ENCODE measurements at regions not wholly inside any gene's neighbourhood (a gene's known extent, or its start where the extent isn't known, plus 50 kb on each side); places are given as distances from the start of the nearest gene placed in this dataset.
A peak's percentile ranks its signal among the peaks of the same experiment; 100 is the strongest.

DNA sequence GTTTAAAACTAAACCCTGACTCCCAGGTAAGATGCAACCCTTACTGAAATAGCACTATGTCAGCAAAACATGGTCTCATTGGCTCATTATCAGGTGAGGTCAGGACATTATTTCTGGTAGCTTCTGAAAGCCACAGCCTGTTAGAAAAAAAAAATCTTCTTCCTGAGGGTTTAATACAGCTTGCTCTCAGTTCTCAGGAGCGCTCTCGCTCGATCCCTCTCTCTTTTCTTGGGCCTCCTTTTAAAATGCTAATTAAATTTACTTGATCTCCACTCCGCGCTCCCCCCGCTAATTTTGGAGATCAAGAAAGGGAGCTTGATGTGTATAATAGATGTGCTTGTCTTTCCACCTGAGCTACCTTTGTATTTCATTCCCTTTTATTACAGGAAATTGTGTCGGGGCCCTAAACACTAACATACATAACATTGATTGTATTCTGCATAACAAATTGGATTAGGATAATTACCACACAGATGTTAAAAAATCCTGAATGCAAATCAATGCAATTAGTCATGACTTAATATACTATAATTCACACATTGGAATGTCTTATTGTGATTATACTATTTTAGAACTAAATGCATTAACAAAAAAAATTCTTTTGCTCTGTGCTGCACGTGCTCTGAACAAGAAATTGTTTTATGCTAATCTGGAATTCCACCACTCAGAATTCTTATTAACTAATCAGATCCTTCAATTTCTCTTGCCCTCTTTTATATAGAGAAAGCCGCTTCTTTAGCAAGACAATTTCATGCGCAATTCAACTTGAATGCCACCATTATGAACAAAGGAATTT is 101.6 kb upstream of the TEX13D start:
- H3K9me1 ChIP-seq (ENCODE audit: insufficient read depth, low read length), result no peaks in the 10 kb centered on the region
- H2BK20ac ChIP-seq (ENCODE audit: low read depth, low read length), result no peak overlapping the region
- H3K4me3 ChIP-seq (ENCODE audit: insufficient read depth, low read depth, low read length), result no peak overlapping the region
- H2AK9ac ChIP-seq (replicated peaks; ENCODE audit: low read depth, low read length, poor library complexity), result no peak overlapping the region
- H2BK15ac ChIP-seq (ENCODE audit: low read depth, low read length), result no peak overlapping the region
- ATAC-seq (ENCODE audit: low read depth) (no peak), DNase-seq (no peak)
- H3K9me3 ChIP-seq (ENCODE audit: control insufficient read depth, insufficient read depth, low read length), result no peaks in the 10 kb centered on the region
- H3K36me3 ChIP-seq (ENCODE audit: control insufficient read depth, insufficient read depth, low read length), result no peaks in the 10 kb centered on the region
- H3K4me1 ChIP-seq (ENCODE audit: control insufficient read depth, insufficient read depth, low read length), result no peaks in the 10 kb centered on the region
- no peak overlapping the region for H4K5ac ChIP-seq (ENCODE audit: low read depth, low read length)
- WGBS, 2 experiments (ENCODE audit: extremely low coverage in 2 of 2, insufficient read length in 1 of 2), result no CpG with 5 or more reads among the region's 10 CpGs
- BruUV-seq (replicated peaks), result no TSS peak
- H3K9ac ChIP-seq (ENCODE audit: low read depth, low read length), result no peak overlapping the region
- H4K20me1 ChIP-seq (ENCODE audit: insufficient read depth, low read length), result no peaks in the 10 kb centered on the region
- H2BK120ac ChIP-seq (ENCODE audit: low read depth, low read length), result no peak overlapping the region
- H4K91ac ChIP-seq (ENCODE audit: insufficient read depth, low read depth, low read length), result no peak overlapping the region
- H3K23ac ChIP-seq (ENCODE audit: low read depth, low read length), result no peak overlapping the region
- TF ChIP-seq MXI1 (IDR thresholded peaks at IDR 0.05; ENCODE audit: borderline replicate concordance, low read depth, low read length), result no peak
- TF ChIP-seq MAFK (IDR thresholded peaks at IDR 0.05; ENCODE audit: low read depth, low read length), result peak; percentile 70
- H2AFZ ChIP-seq (replicated peaks; ENCODE audit: low read length, poor library complexity), result no peak overlapping the region
- POLR2A ChIA-PET (ENCODE audit: unreplicated experiment), result no interaction called here
- H2AK5ac ChIP-seq (ENCODE audit: low read depth, low read length), result no peak overlapping the region
- no peak overlapping the region for H3K14ac ChIP-seq (replicated peaks; ENCODE audit: low read depth, low read length)
- H3K27me3 ChIP-seq (ENCODE audit: control insufficient read depth, insufficient read depth, low read length), result no peaks in the 10 kb centered on the region
- in situ Hi-C loops (cut with MboI; ENCODE audit: low sequenced_read_pairs) (no loop called here), dilution Hi-C loops (cut with HindIII; ENCODE audit: low sequenced_read_pairs, unreplicated experiment) (no loop called here), intact Hi-C loops (cut with micrococcal nuclease) (no loop called here)
- H4K8ac ChIP-seq (ENCODE audit: low read depth in 2 of 2, low read length in 2 of 2), result no peak overlapping the region
- H3K4ac ChIP-seq (ENCODE audit: low read depth, low read length), result no peak overlapping the region
- CTCF ChIA-PET, result no interaction called here
- H3K18ac ChIP-seq (ENCODE audit: low read depth, low read length), result no peak overlapping the region
- no peak overlapping the region for H2BK5ac ChIP-seq (ENCODE audit: low read depth, low read length, poor library complexity, severe bottlenecking)
- H3K56ac ChIP-seq (ENCODE audit: extremely low read depth, insufficient read depth, low read length), result no peak overlapping the region
- H3K27ac ChIP-seq (ENCODE audit: insufficient read depth, low read length), result no peak overlapping the region
- H3K4me2 ChIP-seq (ENCODE audit: low read depth, low read length), result no peak overlapping the region
- H3K79me1 ChIP-seq (ENCODE audit: low read depth in 1 of 2, low read length in 2 of 2), result no peaks in the 10 kb centered on the region

All from IMR-90 (cell line).